Neural cell (in vitro differentiated cells): ENCODE measurements at regions not wholly inside any gene's neighbourhood (a gene's known extent, or its start where the extent isn't known, plus 50 kb on each side); places are given as distances from the start of the nearest gene placed in this dataset.

Experiments
- H2AFZ ChIP-seq: fragments of 200-600, 300-800 bp; sonication (generic), shearing (Covaris generic); 2 replicates; pipeline ENCODE4 v1.6.0; 2014; ENCODE audit warnings: low read depth, mild to moderate bottlenecking, antibody characterized with exemption, low read length, moderate library complexity
- H3F3A ChIP-seq: fragments of 200-600 bp; shearing (Covaris generic); 2 replicates; pipeline ENCODE4 v1.6.1; 2016; ENCODE audit warnings: mild to moderate bottlenecking, moderate library complexity, mixed read lengths, antibody characterized with exemption, low read length; ENCODE audit not compliant: insufficient read depth, poor library complexity, severe bottlenecking
- H3K27ac ChIP-seq: fragments of 200-600, 300-800 bp; sonication (generic), shearing (Covaris generic); 2 replicates; pipeline ENCODE4 v1.5.1; 2014; ENCODE audit warnings: mild to moderate bottlenecking, low read length, moderate library complexity
- H3K27me3 ChIP-seq: fragments of 300-800, 200-600 bp; sonication (generic), shearing (Covaris generic); 2 replicates; pipeline ENCODE4 v1.6.0; 2014; ENCODE audit warnings: mild to moderate bottlenecking, low read depth, low read length, moderate library complexity; ENCODE audit not compliant: insufficient read depth
- H3K36me3 ChIP-seq: fragments of 300-800, 200-600 bp; sonication (generic), shearing (Covaris generic); 2 replicates; pipeline ENCODE4 v1.5.1; 2014; ENCODE audit warnings: mild to moderate bottlenecking, antibody characterized with exemption, low read length, moderate library complexity; ENCODE audit not compliant: insufficient read depth
- H3K4me2 ChIP-seq: fragments of 300-800, 200-600 bp; sonication (generic), shearing (Covaris generic); 2 replicates; pipeline ENCODE4 v1.6.0; 2014; ENCODE audit warnings: mild to moderate bottlenecking, low read length
- H3K4me3 ChIP-seq: fragments of 300-800, 200-600 bp; sonication (generic), shearing (Covaris generic); 2 replicates; pipeline ENCODE4 v1.5.1; 2014; ENCODE audit warnings: mild to moderate bottlenecking, low read length, moderate library complexity
- H3K79me2 ChIP-seq: fragments of 200-600 bp; shearing (Covaris generic); replicated peaks from 2 replicates; pipeline ENCODE4 v1.6.0; 2014; ENCODE audit warnings: mild to moderate bottlenecking, low read length, moderate library complexity; ENCODE audit not compliant: insufficient read depth
- H3K9ac ChIP-seq: fragments of 300-800, 200-600 bp; sonication (generic), shearing (Covaris generic); 2 replicates; pipeline ENCODE4 v1.6.1; 2016; ENCODE audit warnings: mild to moderate bottlenecking, low read length, mixed read lengths
- H3K9me2 ChIP-seq: fragments of 200-600 bp; shearing (Covaris generic); 2 replicates; pipeline ENCODE4 v1.6.1; 2016; ENCODE audit warnings: mild to moderate bottlenecking, low read length, mixed read lengths; ENCODE audit not compliant: insufficient read depth
- H3K9me3 ChIP-seq: fragments of 200-600, 300-800 bp; sonication (generic), shearing (Covaris generic); 2 replicates; pipeline ENCODE4 v1.6.1; 2016; ENCODE audit warnings: mild to moderate bottlenecking, mixed run types, low read length, moderate library complexity, mixed read lengths
- H4K20me1 ChIP-seq: fragments of 200-600 bp; shearing (Covaris generic); 2 replicates; pipeline ENCODE4 v1.6.1; 2016; ENCODE audit warnings: mild to moderate bottlenecking, mixed run types; ENCODE audit not compliant: insufficient read depth
- CTCF ChIP-seq: fragments of 450-650 bp; IDR thresholded peaks from 2 replicates; pipeline ENCODE4 v1.5.1; 2014; ENCODE audit warnings: antibody characterized with exemption, mild to moderate bottlenecking, moderate library complexity; ENCODE audit not compliant: poor library complexity, severe bottlenecking
- EP300 ChIP-seq: fragments of 450-650 bp; conservative IDR thresholded peaks from 2 replicates; pipeline ENCODE4 v1.6.1; 2014; ENCODE audit warnings: antibody characterized with exemption, mild to moderate bottlenecking, moderate library complexity; ENCODE audit not compliant: poor library complexity, severe bottlenecking
- EZH2 ChIP-seq: fragments of 200-600, 300-800 bp; shearing (Covaris generic), sonication (generic); IDR thresholded peaks from 2 replicates; pipeline ENCODE4 v1.6.1; 2014; ENCODE audit warnings: antibody characterized with exemption, low read length, borderline replicate concordance, mild to moderate bottlenecking; ENCODE audit not compliant: insufficient read depth, poor library complexity, severe bottlenecking
- MXI1 ChIP-seq: fragments of 450-650 bp; conservative IDR thresholded peaks from 2 replicates; pipeline ENCODE4 v1.6.1; 2014; ENCODE audit warnings: antibody characterized with exemption, mild to moderate bottlenecking; ENCODE audit not compliant: poor library complexity, severe bottlenecking
- POLR2AphosphoS5 ChIP-seq: IDR thresholded peaks from 2 replicates; pipeline ENCODE4 v1.6.1; 2012
- RAD21 ChIP-seq: fragments of 450-650 bp; conservative IDR thresholded peaks from 2 replicates; pipeline ENCODE4 v1.6.1; 2014; ENCODE audit warnings: antibody characterized with exemption, mild to moderate bottlenecking, moderate library complexity
- REST ChIP-seq: IDR thresholded peaks from 2 replicates; pipeline ENCODE4 v1.6.1; 2012; ENCODE audit warnings: borderline replicate concordance
- SMC3 ChIP-seq: fragments of 450-650 bp; conservative IDR thresholded peaks from 2 replicates; pipeline ENCODE4 v1.6.1; 2014; ENCODE audit warnings: antibody characterized with exemption, mild to moderate bottlenecking, moderate library complexity; ENCODE audit not compliant: poor library complexity
- TAF1 ChIP-seq: IDR thresholded peaks from 2 replicates; pipeline ENCODE4 v1.6.1; 2012; ENCODE audit warnings: low read depth

GRCh38 chr11:28759311-28759710 is 651.1 kb downstream of the METTL15 start:
- Histone ChIP-seq H2AFZ (no peak overlapping the region), H3K79me2 (no peaks in the 10 kb centered on the region), H3K4me2 (no peak overlapping the region), H3K27ac (no peak overlapping the region), H3K27me3 (no peaks in the 10 kb centered on the region), H3K4me3 (no peak overlapping the region), H3K9me2 (no peaks in the 10 kb centered on the region), H3K36me3 (no peaks in the 10 kb centered on the region), H3F3A (no peaks in the 10 kb centered on the region), H3K9ac (no peak overlapping the region), H3K9me3 (no peaks in the 10 kb centered on the region), H4K20me1 (no peaks in the 10 kb centered on the region)
- TF ChIP-seq SMC3 (no peak), CTCF (no peak), EZH2 (no peak), REST (no peak), POLR2AphosphoS5 (no peak), MXI1 (no peak), RAD21 (no peak), TAF1 (no peak), EP300 (no peak)

GRCh38 chr11:28757725-28758515 is 649.7 kb downstream of the METTL15 start:
- Histone ChIP-seq H2AFZ (no peak overlapping the region), H3K9me3 (no peaks in the 10 kb centered on the region), H3K27ac (no peak overlapping the region), H3K79me2 (no peaks in the 10 kb centered on the region), H3K9me2 (no peaks in the 10 kb centered on the region), H3K36me3 (no peaks in the 10 kb centered on the region), H4K20me1 (no peaks in the 10 kb centered on the region), H3K4me2 (no peak overlapping the region), H3K4me3 (no peak overlapping the region), H3F3A (no peaks in the 10 kb centered on the region), H3K9ac (no peak overlapping the region), H3K27me3 (no peaks in the 10 kb centered on the region)
- TF ChIP-seq TAF1 (no peak), REST (peak; percentile 33), EP300 (peak; percentile 90), POLR2AphosphoS5 (peak; percentile 88), SMC3 (no peak)
